GM12891 (cell line): ENCODE measurements at regions not wholly inside any gene's neighbourhood (a gene's known extent, or its start where the extent isn't known, plus 50 kb on each side); places are given as distances from the start of the nearest gene placed in this dataset.

ENCODE experiments used
- DNase-seq: peaks from one replicate; pipeline ENCODE4 v3.0.0; 2011; ENCODE audit warnings: low spot score; ENCODE audit not compliant: insufficient read length
- FAIRE-seq: peaks from 2 replicates; lab custom pipeline; 2011; peaks lifted over from hg19 to GRCh38; lab: Jason Lieb, UNC
- PAX5 ChIP-seq: IDR thresholded peaks from 2 replicates; pipeline ENCODE4 v1.6.1; 2011; ENCODE audit warnings: low read length, moderate library complexity, mild to moderate bottlenecking; ENCODE audit not compliant: insufficient read depth, severe bottlenecking
- POLR2A ChIP-seq: IDR thresholded peaks from 2 replicates; pipeline ENCODE4 v1.6.1; 2011; ENCODE audit warnings: low read depth, low read length, control low read depth
- POLR2AphosphoS5 ChIP-seq: IDR thresholded peaks from 2 replicates; pipeline ENCODE4 v1.6.1; 2011; ENCODE audit warnings: low read depth, low read length, control low read depth
- POU2F2 ChIP-seq: IDR thresholded peaks from 2 replicates; pipeline ENCODE4 v1.6.1; 2011; ENCODE audit warnings: low read depth, mild to moderate bottlenecking, control low read depth, low read length, moderate library complexity
- SPI1 ChIP-seq: IDR thresholded peaks from 2 replicates; pipeline ENCODE4 v1.6.1; 2011; ENCODE audit warnings: low read depth, low read length, control low read depth
- TAF1 ChIP-seq: IDR thresholded peaks from 2 replicates; pipeline ENCODE4 v1.6.1; 2011; ENCODE audit warnings: low read depth, low read length, control low read depth

- DNase-seq (no peak), FAIRE-seq (no peak)
- TF ChIP-seq POU2F2: no peak
- TF ChIP-seq POLR2A: no peak
- no peak for TF ChIP-seq TAF1
- TF ChIP-seq PAX5: no peak
- TF ChIP-seq POLR2AphosphoS5: no peak
- TF ChIP-seq SPI1: no peak
Observed at GRCh38 chr18:28504066-28504465, 327.1 kb upstream of the CDH2 start.

DNA sequence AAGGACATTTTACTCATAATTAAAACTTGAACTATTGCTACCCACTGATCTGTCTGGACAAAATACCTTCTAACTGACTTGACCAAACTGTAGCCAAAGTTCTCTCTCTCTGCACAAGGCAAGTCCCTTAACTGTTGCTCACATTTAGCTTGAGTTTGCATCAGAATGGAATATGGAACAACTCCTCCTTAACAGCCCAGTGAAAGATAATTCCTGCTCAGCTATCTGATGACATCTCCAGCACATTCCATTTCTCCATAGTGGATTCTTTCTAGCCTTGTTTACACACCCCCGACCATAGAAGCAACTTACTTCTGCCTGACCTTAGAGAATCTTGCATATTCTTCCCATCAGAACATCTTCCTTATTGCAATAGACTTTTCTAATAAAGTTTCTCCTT is 317.2 kb upstream of the CDH2 start:
- TF ChIP-seq SPI1 (no peak), PAX5 (no peak), POU2F2 (no peak), POLR2A (no peak), TAF1 (no peak), POLR2AphosphoS5 (no peak)

DNA sequence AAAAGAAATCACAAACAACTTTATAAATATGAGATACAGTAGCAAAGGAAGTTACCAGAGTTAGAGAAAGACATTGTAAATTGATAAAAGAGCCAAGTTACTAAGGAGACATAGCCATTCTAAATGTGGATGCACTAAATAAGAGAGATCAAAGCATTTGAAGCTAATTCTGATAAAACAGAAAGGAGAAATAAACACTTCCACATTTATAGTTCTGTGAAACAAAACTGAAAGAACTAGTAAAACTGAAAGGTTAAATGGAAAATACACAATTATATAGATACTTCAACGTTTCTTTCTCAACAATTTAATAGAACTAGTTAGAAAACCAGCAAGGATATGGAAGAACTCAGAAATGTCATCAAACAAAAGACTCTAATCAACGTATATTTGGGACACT is 309.0 kb upstream of the CDH2 start:
- DNase-seq (no peak), FAIRE-seq (no peak)
- TF ChIP-seq POLR2AphosphoS5 (no peak), POLR2A (no peak), TAF1 (no peak), PAX5 (no peak), SPI1 (no peak), POU2F2 (no peak)

More for the DNA sequence above, 317.2 kb upstream of the CDH2 start:
- DNase-seq: no peak
- FAIRE-seq: no peak

GRCh38 chr18:28485210-28485801 is 308.4 kb upstream of the CDH2 start:
- DNase-seq: no peak
- no peak for TF ChIP-seq POU2F2
- no peak for TF ChIP-seq POLR2A
- TF ChIP-seq TAF1: no peak
- no peak for TF ChIP-seq PAX5
- TF ChIP-seq SPI1: no peak
- no peak for TF ChIP-seq POLR2AphosphoS5
- no peak for FAIRE-seq

DNA sequence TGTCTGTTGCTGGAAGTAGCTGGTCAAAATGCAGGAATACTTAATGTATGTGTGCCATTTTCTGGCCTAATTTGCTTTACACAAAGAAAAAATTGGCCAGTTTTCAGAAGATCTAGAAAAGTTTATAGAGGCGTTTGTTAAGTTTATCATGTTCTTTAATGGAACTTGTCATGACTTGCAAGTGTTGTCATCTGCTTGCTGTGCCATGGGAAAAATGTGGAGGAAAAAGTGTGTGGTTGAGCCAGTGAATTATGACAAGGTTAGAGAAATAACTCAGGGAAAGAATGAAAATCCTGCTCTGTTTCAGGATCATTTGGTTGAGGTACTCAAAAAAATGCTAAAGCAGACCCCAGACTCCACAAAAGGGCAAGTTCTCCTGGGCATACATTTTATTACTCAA is 301.6 kb upstream of the CDH2 start:
- FAIRE-seq: no peak
- no peak for DNase-seq
- TF ChIP-seq POLR2A: no peak
- TF ChIP-seq TAF1: no peak
- TF ChIP-seq POU2F2: no peak
- no peak for TF ChIP-seq SPI1
- TF ChIP-seq POLR2AphosphoS5: no peak

GRCh38 chr18:28476302-28476701 is 299.4 kb upstream of the CDH2 start:
- FAIRE-seq (no peak), DNase-seq (no peak)
- no peak for TF ChIP-seq POLR2A
- no peak for TF ChIP-seq POU2F2
- no peak for TF ChIP-seq POLR2AphosphoS5
- no peak for TF ChIP-seq TAF1
- no peak for TF ChIP-seq PAX5
- no peak for TF ChIP-seq SPI1

GRCh38 chr18:28469946-28470345 is 293.0 kb upstream of the CDH2 start:
- no peak for FAIRE-seq
- TF ChIP-seq POU2F2: no peak
- no peak for TF ChIP-seq POLR2A
- TF ChIP-seq SPI1: no peak
- no peak for DNase-seq

- FAIRE-seq: no peak
- TF ChIP-seq SPI1: no peak
- no peak for TF ChIP-seq POLR2AphosphoS5
- no peak for TF ChIP-seq TAF1
- TF ChIP-seq POU2F2: no peak
- no peak for TF ChIP-seq POLR2A
- no peak for TF ChIP-seq PAX5
Observed at GRCh38 chr18:28468901-28469300, 292.0 kb upstream of the CDH2 start.

DNA sequence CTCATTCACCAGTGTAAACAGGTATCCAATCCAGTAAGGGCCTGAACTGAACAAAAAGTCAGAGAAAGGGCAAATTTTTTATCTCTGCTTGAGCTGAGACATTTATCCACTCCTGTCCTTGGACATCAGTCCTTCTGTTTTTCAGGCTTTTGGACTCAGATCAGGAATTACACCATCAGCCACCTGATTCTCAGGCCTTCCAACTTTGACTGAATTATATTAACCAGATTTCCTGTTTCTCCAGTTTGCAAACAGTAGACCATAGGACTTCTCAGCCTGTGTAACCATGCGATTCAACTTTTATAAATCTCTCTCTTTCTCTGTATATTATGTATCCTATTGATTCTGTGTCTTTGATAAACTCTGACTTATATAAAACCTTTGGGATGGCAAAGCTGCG is 289.3 kb upstream of the CDH2 start:
- no peak for FAIRE-seq
- no peak for DNase-seq
- TF ChIP-seq POLR2A: no peak
- no peak for TF ChIP-seq POLR2AphosphoS5
- no peak for TF ChIP-seq SPI1
- TF ChIP-seq PAX5: no peak
- no peak for TF ChIP-seq TAF1
- TF ChIP-seq POU2F2: no peak

More at GRCh38 chr18:28468901-28469300, 292.0 kb upstream of the CDH2 start:
- no peak for DNase-seq

- TF ChIP-seq TAF1: no peak
- TF ChIP-seq POLR2AphosphoS5: no peak
- TF ChIP-seq POU2F2: no peak
- TF ChIP-seq POLR2A: no peak
- TF ChIP-seq PAX5: no peak
- TF ChIP-seq SPI1: no peak
- no peak for FAIRE-seq
- DNase-seq: no peak
Observed at GRCh38 chr18:28459587-28459986, 282.7 kb upstream of the CDH2 start.

DNA sequence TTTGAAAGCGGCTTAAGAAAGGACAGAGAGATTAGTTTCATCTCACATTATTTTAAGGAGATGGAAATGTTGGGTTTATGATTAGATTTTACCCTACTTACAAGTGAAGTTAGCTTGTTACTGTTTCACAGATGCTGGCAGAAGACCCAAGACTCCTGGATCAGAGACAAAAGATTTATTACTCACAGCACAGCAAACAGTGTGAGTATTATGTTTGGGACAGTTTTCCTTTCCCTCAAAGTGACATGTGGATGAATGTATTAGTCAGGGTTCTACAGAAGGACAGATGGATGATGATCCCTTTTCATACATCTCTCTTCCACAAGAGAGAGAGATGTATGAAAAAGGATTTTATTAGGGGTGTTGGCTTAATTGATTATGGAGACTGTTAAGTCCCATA is 281.8 kb upstream of the CDH2 start:
- no peak for TF ChIP-seq SPI1
- TF ChIP-seq POLR2AphosphoS5: no peak
- no peak for TF ChIP-seq POU2F2
- no peak for TF ChIP-seq TAF1
- no peak for TF ChIP-seq PAX5
- TF ChIP-seq POLR2A: no peak
- no peak for FAIRE-seq
- no peak for DNase-seq
